Vagina (tissue), 2 donors: ENCODE measurements at regions not wholly inside any gene's neighbourhood (a gene's known extent, or its start where the extent isn't known, plus 50 kb on each side); places are given as distances from the start of the nearest gene placed in this dataset.

ENCODE experiments used
- CTCF ChIP-seq, 3 experiments: fragments of 450-650 bp in 2 of 3; fragments of 200-600 bp in 1 of 3; sonication (generic) in 1 of 3; IDR thresholded peaks; one replicate each; pipeline ENCODE4 v1.5.1; 2017 to 2019; ENCODE audit warnings: antibody characterized with exemption in 3 of 3, mild to moderate bottlenecking in 2 of 3, moderate library complexity in 2 of 3
- POLR2A ChIP-seq, 2 donors: fragments of 450-650 bp; IDR thresholded peaks; one replicate each; pipeline ENCODE4 v1.6.1; 2017; ENCODE audit warnings: antibody characterized with exemption in 2 of 2, mild to moderate bottlenecking in 2 of 2, moderate library complexity in 2 of 2
- POLR2AphosphoS5 ChIP-seq, 2 donors: sonication (generic); formaldehyde crosslinking; IDR thresholded peaks; one replicate each; pipeline ENCODE4 v1.9.0; 2017; ENCODE audit warnings: antibody characterized with exemption in 2 of 2, mild to moderate bottlenecking in 2 of 2, low read depth in 1 of 2; ENCODE audit not compliant: insufficient read depth in 1 of 2

- TF ChIP-seq POLR2AphosphoS5 (IDR thresholded peaks at IDR 0.05; ENCODE audit: insufficient read depth in 1 of 2, low read depth in 1 of 2) (no peak), CTCF (IDR thresholded peaks at IDR 0.05) (no peak), POLR2A (IDR thresholded peaks at IDR 0.05) (no peak)
Observed at GRCh38 chr2:237030382-237030781, 55.3 kb upstream of the COPS8 start.
